ENCODE measurements at regions not wholly inside any gene's neighbourhood (a gene's known extent, or its start where the extent isn't known, plus 50 kb on each side); places are given as distances from the start of the nearest gene placed in this dataset.

DNA sequence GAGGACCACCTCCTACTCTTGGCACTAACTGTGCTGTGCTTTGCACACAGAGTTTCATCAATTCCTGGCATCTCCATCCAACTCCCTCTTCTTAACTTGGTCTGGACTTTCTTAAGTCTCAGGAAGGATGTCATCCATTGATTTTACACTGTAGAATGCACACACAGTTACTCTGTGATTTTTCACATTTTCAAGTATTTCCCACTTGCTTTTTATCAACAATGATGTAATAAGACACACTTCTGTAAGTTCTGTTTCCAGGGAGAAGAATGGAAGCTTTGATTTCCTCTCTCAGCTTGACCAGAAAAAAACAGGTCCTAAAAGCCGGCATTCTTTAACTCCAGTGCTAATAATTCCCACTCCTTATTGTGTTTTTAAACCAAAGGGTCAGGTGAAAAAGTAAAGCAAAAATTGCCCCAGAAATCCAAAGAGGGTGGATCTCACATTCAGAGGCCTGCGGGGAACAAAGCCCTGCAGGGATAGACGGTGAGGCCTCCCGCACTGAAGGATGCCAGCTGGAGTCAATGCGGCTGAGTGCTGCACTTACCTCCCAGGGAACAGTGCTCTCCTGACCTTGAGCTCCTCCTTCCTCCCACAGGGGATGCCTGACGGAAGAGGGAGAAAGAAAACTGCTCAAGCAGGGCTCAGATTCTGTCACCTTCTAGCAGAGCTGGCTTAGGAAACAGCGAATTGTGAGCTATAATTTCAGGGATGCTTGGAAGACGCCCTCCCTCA lies 83.1 kb downstream of the PDCL3 start:
- DNase-seq (ENCODE audit: low read depth) = no peak
- TF ChIP-seq, protein P1, sequence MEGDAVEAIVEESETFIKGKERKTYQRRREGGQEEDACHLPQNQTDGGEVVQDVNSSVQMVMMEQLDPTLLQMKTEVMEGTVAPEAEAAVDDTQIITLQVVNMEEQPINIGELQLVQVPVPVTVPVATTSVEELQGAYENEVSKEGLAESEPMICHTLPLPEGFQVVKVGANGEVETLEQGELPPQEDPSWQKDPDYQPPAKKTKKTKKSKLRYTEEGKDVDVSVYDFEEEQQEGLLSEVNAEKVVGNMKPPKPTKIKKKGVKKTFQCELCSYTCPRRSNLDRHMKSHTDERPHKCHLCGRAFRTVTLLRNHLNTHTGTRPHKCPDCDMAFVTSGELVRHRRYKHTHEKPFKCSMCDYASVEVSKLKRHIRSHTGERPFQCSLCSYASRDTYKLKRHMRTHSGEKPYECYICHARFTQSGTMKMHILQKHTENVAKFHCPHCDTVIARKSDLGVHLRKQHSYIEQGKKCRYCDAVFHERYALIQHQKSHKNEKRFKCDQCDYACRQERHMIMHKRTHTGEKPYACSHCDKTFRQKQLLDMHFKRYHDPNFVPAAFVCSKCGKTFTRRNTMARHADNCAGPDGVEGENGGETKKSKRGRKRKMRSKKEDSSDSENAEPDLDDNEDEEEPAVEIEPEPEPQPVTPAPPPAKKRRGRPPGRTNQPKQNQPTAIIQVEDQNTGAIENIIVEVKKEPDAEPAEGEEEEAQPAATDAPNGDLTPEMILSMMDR (conservative IDR thresholded peaks at IDR 0.05; ENCODE audit: control insufficient read depth, insufficient read depth, low read depth, low read length) = no peak
- no peak overlapping the region for H3K4me3 ChIP-seq (ENCODE audit: control insufficient read depth, low read depth, low read length)

DNA sequence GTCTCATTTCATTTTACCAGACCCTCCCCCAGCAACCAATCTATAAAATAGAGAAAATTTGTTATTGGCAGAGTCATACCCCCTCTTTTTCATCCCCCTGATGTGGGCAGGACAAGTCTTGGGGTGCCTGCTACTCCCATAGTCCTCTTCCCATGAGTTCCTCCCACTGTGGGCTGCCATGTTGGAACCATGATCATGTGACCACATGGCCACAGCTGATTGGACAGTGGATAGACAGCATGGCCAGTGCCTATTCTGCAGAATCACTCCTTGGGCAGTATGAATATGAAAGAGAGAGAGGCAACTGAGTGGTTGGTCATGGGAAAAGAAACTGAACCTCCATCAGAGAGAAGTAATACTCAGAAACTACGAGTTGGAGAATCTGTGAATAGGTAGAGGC lies 84.9 kb downstream of the PDCL3 start:
- H3K4me3 ChIP-seq (ENCODE audit: control insufficient read depth, low read depth, low read length) = no peak overlapping the region
- TF ChIP-seq, protein P1 (conservative IDR thresholded peaks at IDR 0.05; ENCODE audit: control insufficient read depth, insufficient read depth, low read depth, low read length) = no peak
- DNase-seq (ENCODE audit: low read depth) = no peak

DNA sequence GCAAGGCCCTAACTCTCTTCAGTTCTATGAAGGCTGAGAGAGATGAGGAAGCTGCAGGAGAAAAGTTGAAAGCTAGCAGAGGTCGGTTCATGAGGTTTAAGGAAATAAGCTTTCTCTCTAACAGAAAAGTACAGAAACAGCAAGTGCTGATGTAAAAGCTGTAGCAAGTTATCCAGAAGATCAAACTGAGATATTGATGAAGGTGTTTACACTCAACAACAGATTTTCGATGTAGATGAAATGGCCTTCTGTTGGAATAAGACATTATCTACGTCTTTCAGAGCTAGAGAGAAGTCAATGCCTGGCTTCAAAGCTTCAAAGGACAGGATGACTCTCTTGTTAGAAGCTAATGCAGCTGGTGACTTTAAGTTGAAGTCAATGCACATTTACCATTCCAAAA lies 87.4 kb downstream of the PDCL3 start:
- TF ChIP-seq, protein P1 (conservative IDR thresholded peaks at IDR 0.05; ENCODE audit: control insufficient read depth, insufficient read depth, low read depth, low read length) = no peak
- H3K4me3 ChIP-seq (ENCODE audit: control insufficient read depth, low read depth, low read length) = no peak overlapping the region
- DNase-seq (ENCODE audit: low read depth) = no peak

DNA sequence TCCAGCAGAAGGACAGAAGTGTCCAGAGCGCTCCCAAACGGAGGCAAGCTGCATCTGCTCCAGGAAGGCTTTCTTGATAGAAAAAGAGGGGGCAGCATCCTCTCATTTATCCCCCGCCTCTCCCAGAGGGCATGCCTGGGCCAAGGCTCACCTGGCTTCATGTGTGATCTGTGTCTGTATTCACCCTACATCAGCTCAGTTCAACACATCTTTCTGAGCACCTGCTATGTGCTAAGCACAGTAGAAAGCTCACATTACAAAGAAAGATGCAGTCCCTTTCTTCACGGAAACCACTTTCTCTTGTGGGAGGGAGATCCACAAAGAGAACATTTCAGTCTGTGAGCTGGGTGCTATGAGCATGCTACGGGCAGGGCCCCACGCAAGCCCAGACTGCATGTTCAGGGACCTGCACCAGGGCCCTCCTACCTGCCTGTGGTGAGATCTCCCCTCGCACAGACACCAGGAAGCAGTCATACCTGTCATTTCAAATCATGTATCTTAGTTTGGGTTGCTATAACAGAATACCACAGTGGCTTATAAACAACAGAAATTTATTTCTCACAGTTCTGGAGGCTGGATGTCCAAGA lies 90.7 kb downstream of the PDCL3 start:
- no peak for DNase-seq (ENCODE audit: low read depth)
- H3K4me3 ChIP-seq (ENCODE audit: control insufficient read depth, low read depth, low read length) = no peak overlapping the region
- TF ChIP-seq, protein P1 (conservative IDR thresholded peaks at IDR 0.05; ENCODE audit: control insufficient read depth, insufficient read depth, low read depth, low read length) = no peak

DNA sequence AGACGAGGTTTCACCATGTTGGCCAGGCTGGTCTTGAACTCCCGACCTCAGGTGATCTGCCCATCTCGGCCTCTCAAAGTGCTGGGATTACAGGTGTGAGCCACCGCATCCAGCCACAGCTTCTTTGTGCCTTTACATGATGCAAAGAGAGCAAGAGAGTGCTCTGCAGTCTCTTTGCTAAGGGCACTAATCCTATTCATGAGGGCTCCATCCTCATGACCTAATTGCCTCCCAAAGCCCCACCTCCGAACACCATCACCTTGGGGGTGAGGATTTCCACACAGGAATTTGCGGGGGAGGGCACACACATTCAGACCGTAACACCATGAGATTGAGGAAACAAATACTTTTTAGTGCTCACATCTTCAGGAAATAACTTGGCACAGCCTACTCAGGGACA lies 91.8 kb downstream of the PDCL3 start:
- H3K4me3 ChIP-seq (ENCODE audit: control insufficient read depth, low read depth, low read length) = no peak overlapping the region
- no peak for DNase-seq (ENCODE audit: low read depth)
- TF ChIP-seq, protein P1 (conservative IDR thresholded peaks at IDR 0.05; ENCODE audit: control insufficient read depth, insufficient read depth, low read depth, low read length) = no peak

DNA sequence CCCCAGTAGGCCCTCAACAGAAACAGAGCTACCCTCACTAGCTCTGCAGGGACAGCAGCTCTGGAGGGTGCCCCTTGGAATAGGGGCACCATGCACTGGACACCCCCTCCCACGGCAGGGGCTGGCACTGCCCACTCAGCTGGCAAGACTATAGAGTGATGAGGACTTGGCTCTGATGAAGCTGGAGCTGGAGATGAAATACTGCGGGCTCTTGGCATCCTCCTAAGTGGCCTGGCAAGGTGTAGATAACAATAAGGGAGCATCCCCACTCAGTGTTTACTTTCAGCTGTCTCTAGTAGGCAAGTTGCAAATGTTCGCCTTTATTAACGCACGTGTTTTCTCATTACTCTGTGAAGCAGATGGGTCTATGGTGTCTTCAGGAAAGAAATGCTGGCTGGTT lies 92.7 kb downstream of the PDCL3 start:
- H3K4me3 ChIP-seq (ENCODE audit: control insufficient read depth, low read depth, low read length) = no peak overlapping the region
- DNase-seq (ENCODE audit: low read depth) = no peak
- TF ChIP-seq, protein P1 (conservative IDR thresholded peaks at IDR 0.05; ENCODE audit: control insufficient read depth, insufficient read depth, low read depth, low read length) = no peak

Measured in fibroblast of mammary gland (primary cell).